ENCODE measurements at regions not wholly inside any gene's neighbourhood (a gene's known extent, or its start where the extent isn't known, plus 50 kb on each side); places are given as distances from the start of the nearest gene placed in this dataset.

DNA sequence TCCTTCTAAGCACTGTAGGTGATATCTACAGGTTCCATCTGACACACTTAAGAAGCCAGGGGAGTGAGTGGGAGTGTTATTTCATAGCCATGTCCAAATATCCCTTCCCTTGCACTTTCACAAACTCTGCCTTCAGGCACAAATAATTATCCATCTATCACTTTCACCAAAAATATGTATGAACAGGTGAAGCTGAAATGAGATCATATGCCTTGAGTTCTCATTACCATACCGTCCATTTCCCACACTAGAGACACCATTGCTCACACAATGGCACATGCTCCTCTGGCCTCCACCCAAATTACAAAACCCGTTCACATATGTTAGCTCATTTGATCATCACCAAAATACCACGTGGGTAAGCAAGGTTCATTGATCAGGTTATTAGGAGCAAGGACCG, 151.9 kb upstream of the BNIP2 start:
- TF ChIP-seq, protein P1, sequence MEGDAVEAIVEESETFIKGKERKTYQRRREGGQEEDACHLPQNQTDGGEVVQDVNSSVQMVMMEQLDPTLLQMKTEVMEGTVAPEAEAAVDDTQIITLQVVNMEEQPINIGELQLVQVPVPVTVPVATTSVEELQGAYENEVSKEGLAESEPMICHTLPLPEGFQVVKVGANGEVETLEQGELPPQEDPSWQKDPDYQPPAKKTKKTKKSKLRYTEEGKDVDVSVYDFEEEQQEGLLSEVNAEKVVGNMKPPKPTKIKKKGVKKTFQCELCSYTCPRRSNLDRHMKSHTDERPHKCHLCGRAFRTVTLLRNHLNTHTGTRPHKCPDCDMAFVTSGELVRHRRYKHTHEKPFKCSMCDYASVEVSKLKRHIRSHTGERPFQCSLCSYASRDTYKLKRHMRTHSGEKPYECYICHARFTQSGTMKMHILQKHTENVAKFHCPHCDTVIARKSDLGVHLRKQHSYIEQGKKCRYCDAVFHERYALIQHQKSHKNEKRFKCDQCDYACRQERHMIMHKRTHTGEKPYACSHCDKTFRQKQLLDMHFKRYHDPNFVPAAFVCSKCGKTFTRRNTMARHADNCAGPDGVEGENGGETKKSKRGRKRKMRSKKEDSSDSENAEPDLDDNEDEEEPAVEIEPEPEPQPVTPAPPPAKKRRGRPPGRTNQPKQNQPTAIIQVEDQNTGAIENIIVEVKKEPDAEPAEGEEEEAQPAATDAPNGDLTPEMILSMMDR (IDR thresholded peaks at IDR 0.05; ENCODE audit: low read length) = no peak
- TF ChIP-seq EZH2phosphoT487 (IDR thresholded peaks at IDR 0.05; ENCODE audit: low read length) = no peak
